SU-DHL-6 (cell line): ENCODE measurements at regions not wholly inside any gene's neighbourhood (a gene's known extent, or its start where the extent isn't known, plus 50 kb on each side); places are given as distances from the start of the nearest gene placed in this dataset.

Source experiments
- H2AFZ ChIP-seq: fragments of 200-600 bp; sonication (generic); 2 replicates; pipeline ENCODE4 v1.6.1; 2014; ENCODE audit warnings: low read depth, mild to moderate bottlenecking, moderate library complexity, mixed read lengths, antibody characterized with exemption, low read length; ENCODE audit not compliant: severe bottlenecking
- H3F3A ChIP-seq: fragments of 200-600 bp; shearing (Covaris generic); 2 replicates; pipeline ENCODE4 v1.6.0; 2016; ENCODE audit warnings: antibody characterized with exemption, mild to moderate bottlenecking; ENCODE audit not compliant: insufficient read depth
- H3K27ac ChIP-seq: fragments of 200-600 bp; sonication (generic); 2 replicates; pipeline ENCODE4 v1.5.1; 2016; ENCODE audit warnings: low read depth, mild to moderate bottlenecking, low read length, moderate library complexity, mixed read lengths
- H3K27me3 ChIP-seq: fragments of 200-600 bp; sonication (generic), shearing (Covaris generic); 2 replicates; pipeline ENCODE4 v1.6.0; 2014; ENCODE audit warnings: mild to moderate bottlenecking, low read length
- H3K36me3 ChIP-seq: fragments of 200-600 bp; sonication (generic); 2 replicates; pipeline ENCODE4 v1.6.1; 2014; ENCODE audit warnings: mild to moderate bottlenecking, low read length, mixed read lengths
- H3K4me2 ChIP-seq: fragments of 300-600, 200-600 bp; shearing (Covaris generic), sonication (generic); 2 replicates; pipeline ENCODE4 v1.6.0; 2014; ENCODE audit warnings: low read length, low read depth, mild to moderate bottlenecking; ENCODE audit not compliant: poor library complexity, severe bottlenecking
- H3K4me3 ChIP-seq: fragments of 200-600 bp; sonication (generic); 2 replicates; pipeline ENCODE4 v1.5.1; 2014; ENCODE audit warnings: antibody characterized with exemption, low read length, mild to moderate bottlenecking, mixed read lengths; ENCODE audit not compliant: insufficient read depth, poor library complexity, severe bottlenecking
- H3K79me2 ChIP-seq: fragments of 200-600 bp; sonication (generic); 2 replicates; pipeline ENCODE4 v1.6.1; 2014; ENCODE audit warnings: mild to moderate bottlenecking, low read length, moderate library complexity; ENCODE audit not compliant: insufficient read depth
- H3K9ac ChIP-seq: fragments of 200-600 bp; sonication (generic); 2 replicates; pipeline ENCODE4 v1.7.0; 2014; ENCODE audit warnings: mild to moderate bottlenecking, low read length
- H3K9me2 ChIP-seq: fragments of 200-600 bp; sonication (generic); replicated peaks from 2 replicates; pipeline ENCODE4 v1.6.1; 2014; ENCODE audit warnings: low read length; ENCODE audit not compliant: insufficient read depth
- H3K9me3 ChIP-seq: fragments of 200-600 bp; sonication (generic); 2 replicates; pipeline ENCODE4 v1.6.1; 2014; ENCODE audit warnings: low read length, mixed read lengths; ENCODE audit not compliant: insufficient read depth
- H4K20me1 ChIP-seq: fragments of 200-600 bp; sonication (generic); 2 replicates; pipeline ENCODE4 v1.6.1; 2014; ENCODE audit warnings: low read depth, mild to moderate bottlenecking, antibody characterized with exemption, low read length, moderate library complexity, mixed read lengths
- EZH2phosphoT487 ChIP-seq: fragments of 200-600 bp; sonication (generic), shearing (Covaris generic); conservative IDR thresholded peaks from 2 replicates; pipeline ENCODE4 v1.6.1; 2018; ENCODE audit warnings: mild to moderate bottlenecking, antibody characterized with exemption, low read length, moderate library complexity, mixed read lengths
- TF ChIP-seq, protein P1 (sequence below): fragments of 200-600 bp; sonication (generic); IDR thresholded peaks from one replicate; pipeline ENCODE4 v1.5.1; 2017; ENCODE audit warnings: antibody characterized with exemption, mild to moderate bottlenecking, low read length, moderate library complexity; ENCODE audit not compliant: insufficient read depth, poor library complexity, severe bottlenecking

- no peak overlapping the region for H3K9ac ChIP-seq
- no peaks in the 10 kb centered on the region for H3K79me2 ChIP-seq
- H3K27ac ChIP-seq: no peak overlapping the region
- H3K36me3 ChIP-seq: no peaks in the 10 kb centered on the region
- H3F3A ChIP-seq: no peaks in the 10 kb centered on the region
- no peak overlapping the region for H3K4me2 ChIP-seq
- no peaks in the 10 kb centered on the region for H3K27me3 ChIP-seq
- H3K4me3 ChIP-seq: no peak overlapping the region
- H3K9me2 ChIP-seq: no peaks in the 10 kb centered on the region
- TF ChIP-seq, protein P1, sequence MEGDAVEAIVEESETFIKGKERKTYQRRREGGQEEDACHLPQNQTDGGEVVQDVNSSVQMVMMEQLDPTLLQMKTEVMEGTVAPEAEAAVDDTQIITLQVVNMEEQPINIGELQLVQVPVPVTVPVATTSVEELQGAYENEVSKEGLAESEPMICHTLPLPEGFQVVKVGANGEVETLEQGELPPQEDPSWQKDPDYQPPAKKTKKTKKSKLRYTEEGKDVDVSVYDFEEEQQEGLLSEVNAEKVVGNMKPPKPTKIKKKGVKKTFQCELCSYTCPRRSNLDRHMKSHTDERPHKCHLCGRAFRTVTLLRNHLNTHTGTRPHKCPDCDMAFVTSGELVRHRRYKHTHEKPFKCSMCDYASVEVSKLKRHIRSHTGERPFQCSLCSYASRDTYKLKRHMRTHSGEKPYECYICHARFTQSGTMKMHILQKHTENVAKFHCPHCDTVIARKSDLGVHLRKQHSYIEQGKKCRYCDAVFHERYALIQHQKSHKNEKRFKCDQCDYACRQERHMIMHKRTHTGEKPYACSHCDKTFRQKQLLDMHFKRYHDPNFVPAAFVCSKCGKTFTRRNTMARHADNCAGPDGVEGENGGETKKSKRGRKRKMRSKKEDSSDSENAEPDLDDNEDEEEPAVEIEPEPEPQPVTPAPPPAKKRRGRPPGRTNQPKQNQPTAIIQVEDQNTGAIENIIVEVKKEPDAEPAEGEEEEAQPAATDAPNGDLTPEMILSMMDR: no peak
- no peak for TF ChIP-seq EZH2phosphoT487
- H4K20me1 ChIP-seq: no peaks in the 10 kb centered on the region
- no peak overlapping the region for H2AFZ ChIP-seq
- no peaks in the 10 kb centered on the region for H3K9me3 ChIP-seq
Observed at GRCh38 chr17:33905338-33905800, 349.7 kb upstream of the CCL2 start.

GRCh38 chr17:33908363-33909064 is 346.6 kb upstream of the CCL2 start:
- Histone ChIP-seq H3K9me3 (no peaks in the 10 kb centered on the region), H3K27me3 (no peaks in the 10 kb centered on the region), H3K9me2 (no peaks in the 10 kb centered on the region), H3K4me3 (no peak overlapping the region), H3F3A (no peaks in the 10 kb centered on the region), H3K36me3 (no peaks in the 10 kb centered on the region), H3K9ac (no peak overlapping the region), H3K27ac (no peak overlapping the region), H4K20me1 (no peaks in the 10 kb centered on the region), H3K79me2 (no peaks in the 10 kb centered on the region), H2AFZ (no peak overlapping the region), H3K4me2 (no peak overlapping the region)
- no peak for TF ChIP-seq EZH2phosphoT487
- TF ChIP-seq, protein P1: no peak

DNA sequence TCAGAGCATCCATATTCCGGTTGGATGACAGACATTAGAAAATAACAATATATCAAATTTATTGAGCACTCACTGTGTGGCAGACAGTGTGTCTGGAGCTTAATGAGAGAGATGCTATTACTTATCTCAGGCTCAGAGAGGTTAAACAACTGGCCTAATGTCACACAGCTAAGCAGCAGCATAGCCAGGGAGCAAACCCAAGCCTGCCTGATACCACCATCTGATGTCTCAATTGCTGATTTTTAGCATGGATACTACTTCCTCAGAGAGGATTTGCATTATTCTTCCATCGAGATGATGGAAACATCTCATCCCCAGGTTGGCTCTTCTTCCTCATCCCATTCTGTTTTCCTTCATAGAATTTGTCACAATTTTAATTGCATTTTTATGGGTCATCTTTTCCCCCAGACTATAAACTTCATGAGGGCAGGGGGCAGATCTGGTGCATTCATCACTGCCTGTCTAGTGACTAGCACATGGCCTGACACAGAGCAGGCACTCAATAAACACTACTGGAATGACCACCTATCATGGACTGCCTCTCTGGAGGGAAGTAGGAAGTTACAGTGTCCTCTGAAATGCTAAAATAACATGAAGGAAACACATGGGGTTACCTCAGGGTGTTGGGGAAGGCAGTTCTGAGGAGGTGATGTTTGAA is 344.8 kb upstream of the CCL2 start:
- Histone ChIP-seq H3K4me3 (no peak overlapping the region), H3K4me2 (no peak overlapping the region), H4K20me1 (no peaks in the 10 kb centered on the region), H3K27ac (no peak overlapping the region), H3K79me2 (no peaks in the 10 kb centered on the region), H3K9me3 (no peaks in the 10 kb centered on the region), H3K27me3 (no peaks in the 10 kb centered on the region), H2AFZ (no peak overlapping the region), H3K9ac (no peak overlapping the region), H3K9me2 (no peaks in the 10 kb centered on the region), H3K36me3 (no peaks in the 10 kb centered on the region), H3F3A (no peaks in the 10 kb centered on the region)
- TF ChIP-seq, protein P1: no peak
- no peak for TF ChIP-seq EZH2phosphoT487
